ENCODE measurements at regions not wholly inside any gene's neighbourhood (a gene's known extent, or its start where the extent isn't known, plus 50 kb on each side); places are given as distances from the start of the nearest gene placed in this dataset.

DNA sequence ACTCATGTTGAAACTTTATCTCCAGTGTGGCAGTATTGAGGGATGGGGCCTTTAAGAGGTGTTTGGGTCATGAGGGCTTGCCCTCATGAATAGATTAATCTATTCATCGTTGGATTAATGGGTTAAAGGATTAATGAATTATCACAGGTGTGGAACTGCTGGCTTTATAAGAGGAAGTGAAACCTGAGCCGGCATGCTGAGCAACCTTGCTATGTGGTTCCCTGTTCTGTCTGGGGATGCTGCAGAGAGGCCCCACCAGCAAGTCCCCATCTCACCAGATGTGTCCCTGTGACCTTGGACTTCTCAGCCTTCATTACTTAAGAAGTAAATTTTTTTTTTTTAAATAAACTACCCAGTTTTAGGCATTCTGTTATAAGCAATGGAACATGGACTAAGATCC lies 109.6 kb downstream of the DYRK2 start:
- TF ChIP-seq, protein P1, sequence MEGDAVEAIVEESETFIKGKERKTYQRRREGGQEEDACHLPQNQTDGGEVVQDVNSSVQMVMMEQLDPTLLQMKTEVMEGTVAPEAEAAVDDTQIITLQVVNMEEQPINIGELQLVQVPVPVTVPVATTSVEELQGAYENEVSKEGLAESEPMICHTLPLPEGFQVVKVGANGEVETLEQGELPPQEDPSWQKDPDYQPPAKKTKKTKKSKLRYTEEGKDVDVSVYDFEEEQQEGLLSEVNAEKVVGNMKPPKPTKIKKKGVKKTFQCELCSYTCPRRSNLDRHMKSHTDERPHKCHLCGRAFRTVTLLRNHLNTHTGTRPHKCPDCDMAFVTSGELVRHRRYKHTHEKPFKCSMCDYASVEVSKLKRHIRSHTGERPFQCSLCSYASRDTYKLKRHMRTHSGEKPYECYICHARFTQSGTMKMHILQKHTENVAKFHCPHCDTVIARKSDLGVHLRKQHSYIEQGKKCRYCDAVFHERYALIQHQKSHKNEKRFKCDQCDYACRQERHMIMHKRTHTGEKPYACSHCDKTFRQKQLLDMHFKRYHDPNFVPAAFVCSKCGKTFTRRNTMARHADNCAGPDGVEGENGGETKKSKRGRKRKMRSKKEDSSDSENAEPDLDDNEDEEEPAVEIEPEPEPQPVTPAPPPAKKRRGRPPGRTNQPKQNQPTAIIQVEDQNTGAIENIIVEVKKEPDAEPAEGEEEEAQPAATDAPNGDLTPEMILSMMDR (IDR thresholded peaks at IDR 0.05; ENCODE audit: insufficient read depth, low read length, poor library complexity, severe bottlenecking), result no peak
- no peak for TF ChIP-seq EZH2phosphoT487 (conservative IDR thresholded peaks at IDR 0.05; ENCODE audit: low read length)
- Histone ChIP-seq H3K79me2 (ENCODE audit: insufficient read depth, low read length) (no peaks in the 10 kb centered on the region), H3K27me3 (ENCODE audit: low read length) (no peaks in the 10 kb centered on the region), H3K36me3 (ENCODE audit: low read length) (no peaks in the 10 kb centered on the region), H3K4me3 (ENCODE audit: insufficient read depth, low read length, poor library complexity, severe bottlenecking) (no peak overlapping the region), H4K20me1 (ENCODE audit: low read depth, low read length) (no peaks in the 10 kb centered on the region), H2AFZ (ENCODE audit: low read depth, low read length, severe bottlenecking) (no peak overlapping the region), H3K9me2 (replicated peaks; ENCODE audit: insufficient read depth, low read length) (no peaks in the 10 kb centered on the region), H3K9me3 (ENCODE audit: insufficient read depth, low read length) (no peaks in the 10 kb centered on the region), H3K4me2 (ENCODE audit: low read depth, low read length, poor library complexity, severe bottlenecking) (peak overlapping the region; percentile 36), H3K9ac (ENCODE audit: low read length) (no peak overlapping the region), H3F3A (ENCODE audit: insufficient read depth) (no peaks in the 10 kb centered on the region), H3K27ac (ENCODE audit: low read depth, low read length) (peak overlapping the region; percentile 56)

DNA sequence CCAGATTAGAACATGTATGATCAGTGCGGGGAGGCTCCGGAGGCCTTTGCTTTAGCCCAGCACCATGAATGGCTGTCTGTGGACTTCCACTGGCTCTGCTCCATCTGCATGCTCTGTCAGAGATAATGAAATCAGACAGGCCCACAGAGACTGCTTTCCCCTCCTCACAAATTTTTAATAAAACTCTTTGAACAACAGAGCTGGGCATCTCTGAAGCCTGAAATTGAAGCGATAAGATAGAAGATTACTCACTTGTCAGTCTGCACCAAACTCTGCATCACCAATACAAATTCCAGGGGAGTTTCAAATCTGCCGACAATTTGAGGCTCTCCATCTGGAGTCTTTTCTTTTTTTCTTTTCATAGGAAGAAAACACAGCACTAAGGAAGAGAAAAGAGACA lies 110.0 kb downstream of the DYRK2 start:
- Histone ChIP-seq H3K79me2 (ENCODE audit: insufficient read depth, low read length) (no peaks in the 10 kb centered on the region), H3K36me3 (ENCODE audit: low read length) (no peaks in the 10 kb centered on the region), H4K20me1 (ENCODE audit: low read depth, low read length) (no peaks in the 10 kb centered on the region), H3K9me3 (ENCODE audit: insufficient read depth, low read length) (no peaks in the 10 kb centered on the region), H2AFZ (ENCODE audit: low read depth, low read length, severe bottlenecking) (no peak overlapping the region), H3K4me2 (ENCODE audit: low read depth, low read length, poor library complexity, severe bottlenecking) (peak overlapping the region; percentile 36), H3K27me3 (ENCODE audit: low read length) (no peaks in the 10 kb centered on the region), H3K9ac (ENCODE audit: low read length) (no peak overlapping the region), H3K9me2 (replicated peaks; ENCODE audit: insufficient read depth, low read length) (no peaks in the 10 kb centered on the region), H3K4me3 (ENCODE audit: insufficient read depth, low read length, poor library complexity, severe bottlenecking) (no peak overlapping the region), H3K27ac (ENCODE audit: low read depth, low read length) (peak overlapping the region; percentile 56), H3F3A (ENCODE audit: insufficient read depth) (no peaks in the 10 kb centered on the region)
- TF ChIP-seq, protein P1 (IDR thresholded peaks at IDR 0.05; ENCODE audit: insufficient read depth, low read length, poor library complexity, severe bottlenecking), result no peak
- no peak for TF ChIP-seq EZH2phosphoT487 (conservative IDR thresholded peaks at IDR 0.05; ENCODE audit: low read length)

DNA sequence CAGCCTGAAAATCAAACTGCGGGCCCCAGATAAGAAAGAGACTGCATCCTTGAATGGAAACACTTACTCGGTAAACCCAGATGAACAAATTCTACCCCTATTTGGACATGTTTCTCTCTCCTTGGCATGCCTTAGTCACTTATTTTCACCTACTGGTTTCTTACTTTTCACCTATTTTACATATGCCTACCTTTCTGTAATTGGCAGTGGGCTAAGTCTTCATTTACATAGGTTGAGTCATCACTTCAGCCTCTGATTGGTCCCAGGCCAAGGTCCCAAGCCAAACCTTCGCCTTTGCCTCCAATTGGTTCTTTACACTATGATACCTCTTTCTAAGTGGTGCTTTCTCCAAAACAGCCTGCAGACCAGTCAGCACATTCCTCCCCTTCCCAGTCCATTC lies 111.3 kb downstream of the DYRK2 start:
- no peaks in the 10 kb centered on the region for H4K20me1 ChIP-seq (ENCODE audit: low read depth, low read length)
- H3K27ac ChIP-seq (ENCODE audit: low read depth, low read length), result no peak overlapping the region
- H3F3A ChIP-seq (ENCODE audit: insufficient read depth), result no peaks in the 10 kb centered on the region
- no peak overlapping the region for H3K9ac ChIP-seq (ENCODE audit: low read length)
- H3K4me2 ChIP-seq (ENCODE audit: low read depth, low read length, poor library complexity, severe bottlenecking), result no peak overlapping the region
- H3K4me3 ChIP-seq (ENCODE audit: insufficient read depth, low read length, poor library complexity, severe bottlenecking), result no peak overlapping the region
- no peaks in the 10 kb centered on the region for H3K79me2 ChIP-seq (ENCODE audit: insufficient read depth, low read length)
- no peaks in the 10 kb centered on the region for H3K36me3 ChIP-seq (ENCODE audit: low read length)
- no peaks in the 10 kb centered on the region for H3K27me3 ChIP-seq (ENCODE audit: low read length)
- no peaks in the 10 kb centered on the region for H3K9me2 ChIP-seq (replicated peaks; ENCODE audit: insufficient read depth, low read length)
- H2AFZ ChIP-seq (ENCODE audit: low read depth, low read length, severe bottlenecking), result no peak overlapping the region
- no peak for TF ChIP-seq EZH2phosphoT487 (conservative IDR thresholded peaks at IDR 0.05; ENCODE audit: low read length)
- TF ChIP-seq, protein P1 (IDR thresholded peaks at IDR 0.05; ENCODE audit: insufficient read depth, low read length, poor library complexity, severe bottlenecking), result no peak
- H3K9me3 ChIP-seq (ENCODE audit: insufficient read depth, low read length), result no peaks in the 10 kb centered on the region

All from SU-DHL-6 (cell line).